GM12878 (cell line): ENCODE measurements at regions not wholly inside any gene's neighbourhood (a gene's known extent, or its start where the extent isn't known, plus 50 kb on each side); places are given as distances from the start of the nearest gene placed in this dataset.

Experiments
- ATAC-seq: fragments of 200-7000 bp; cut with Tn5 transposase; 3 replicates; pipeline ENCODE4 v1.9.1; 2020; ENCODE audit warnings: mild to moderate bottlenecking, moderate library complexity
- BruUV-seq: library from RNA; stranded (reverse); fragments of 400-500 nt; replicated peaks from 2 replicates; lab custom pipeline; 2021; lab: Mats Ljungman, UMichigan
- CTCF ChIA-PET: fragments of 300-600 bp; sonication (Branson Sonifier 250); formaldehyde crosslinking; extraction: SDS; loops from one replicate; lab custom pipeline; 2021; ENCODE audit warnings: inconsistent platforms; lab: Yijun Ruan, JAX
- POLR2A ChIA-PET: fragments of 350-600 bp; formaldehyde crosslinking; extraction: SDS; loops from one replicate; lab custom pipeline; 2021; ENCODE audit warnings: inconsistent platforms; lab: Charles Lee
- RAD21 ChIA-PET: fragments of 300-600 bp; sonication (Branson Sonifier 250); formaldehyde crosslinking; loops from one replicate; lab custom pipeline; 2023; ENCODE audit warnings: antibody characterized with exemption; ENCODE audit not compliant: unreplicated experiment; lab: Charles Lee
- SMC1A ChIA-PET: fragments of 300-600 bp; sonication (Branson Sonifier 250); formaldehyde crosslinking; loops from one replicate; lab custom pipeline; 2023; ENCODE audit not compliant: unreplicated experiment, uncharacterized antibody; lab: Charles Lee
- DNase-seq: peaks from one replicate; pipeline ENCODE4 v3.0.0-alpha.2; 2011; ENCODE audit warnings: low read depth, low spot score
- FAIRE-seq: peaks from 3 replicates; lab custom pipeline; 2011; peaks lifted over from hg19 to GRCh38; lab: Jason Lieb, UNC
- H2AFZ ChIP-seq: 2 replicates; pipeline ENCODE4 v1.6.0; 2011; ENCODE audit warnings: low read depth, low read length, control low read depth; ENCODE audit not compliant: control insufficient read depth
- H3K27ac ChIP-seq: 2 replicates; pipeline ENCODE4 v1.5.1; 2011; ENCODE audit warnings: control low read depth; ENCODE audit not compliant: control insufficient read depth, insufficient read depth
- H3K27me3 ChIP-seq, 2 experiments: replicated peaks in 1 of 2; 2 replicates each; pipeline versions ENCODE4 v1.6.0 to v1.6.1; 2011; ENCODE audit warnings: low read length in 1 of 2; ENCODE audit not compliant: control insufficient read depth in 2 of 2, insufficient read depth in 2 of 2
- H3K36me3 ChIP-seq, 2 experiments: 2 replicates each; pipeline ENCODE4 v1.5.1; 2011; ENCODE audit warnings: low read length in 1 of 2; ENCODE audit not compliant: control insufficient read depth in 2 of 2, insufficient read depth in 2 of 2
- H3K4me1 ChIP-seq: 2 replicates; pipeline ENCODE4 v1.6.1; 2011; ENCODE audit warnings: mild to moderate bottlenecking, low read length, moderate library complexity, mixed read lengths; ENCODE audit not compliant: control insufficient read depth, insufficient read depth
- H3K4me2 ChIP-seq: 2 replicates; pipeline ENCODE4 v1.6.0; 2011; ENCODE audit warnings: control low read depth; ENCODE audit not compliant: control insufficient read depth, insufficient read depth
- H3K4me3 ChIP-seq: fragments of 200-600 bp; sonication (generic); 2 replicates; pipeline ENCODE4 v1.5.1; 2016
- H3K79me2 ChIP-seq: 2 replicates; pipeline ENCODE4 v1.6.0; 2011; ENCODE audit warnings: low read length; ENCODE audit not compliant: control insufficient read depth, insufficient read depth
- H3K9ac ChIP-seq: 2 replicates; pipeline ENCODE4 v1.8.0; 2011; ENCODE audit warnings: low read length, control low read depth, mixed read lengths; ENCODE audit not compliant: control insufficient read depth, insufficient read depth
- H3K9me3 ChIP-seq: replicated peaks from 3 replicates; pipeline ENCODE4 v1.5.1; 2011; ENCODE audit warnings: mild to moderate bottlenecking, low read length; ENCODE audit not compliant: control insufficient read depth, insufficient read depth
- H4K20me1 ChIP-seq: 2 replicates; pipeline ENCODE4 v1.6.0; 2011; ENCODE audit not compliant: control insufficient read depth, insufficient read depth
- ASH2L ChIP-seq: fragments of 300-600, 200-600 bp; sonication (generic); IDR thresholded peaks from 2 replicates; pipeline ENCODE4 v1.6.1; 2017; ENCODE audit warnings: low read depth, mild to moderate bottlenecking, borderline replicate concordance
- BCL11A ChIP-seq: IDR thresholded peaks from 2 replicates; pipeline ENCODE4 v1.6.1; 2011; ENCODE audit warnings: low read depth, low read length
- CEBPB ChIP-seq, 2 experiments: fragments of 150-350 bp in 1 of 2; IDR thresholded peaks; 2 replicates each; pipeline ENCODE4 v1.6.1; 2012 to 2014; ENCODE audit warnings: low read depth in 2 of 2, low read length in 2 of 2, borderline replicate concordance in 1 of 2, inconsistent platforms in 1 of 2
- CHD2 ChIP-seq: IDR thresholded peaks from 2 replicates; pipeline ENCODE4 v1.6.1; 2011; ENCODE audit warnings: low read depth, low read length, improper control_type of control experiment, borderline replicate concordance
- CREB1 ChIP-seq: IDR thresholded peaks from 2 replicates; pipeline ENCODE4 v1.6.1; 2012; ENCODE audit warnings: low read depth, mild to moderate bottlenecking, inconsistent platforms
- HDAC2 ChIP-seq: fragments of 200-600 bp; sonication (generic); IDR thresholded peaks from 2 replicates; pipeline ENCODE4 v1.6.1; 2017
- IRF3 ChIP-seq: fragments of 450-650 bp; IDR thresholded peaks from 2 replicates; pipeline ENCODE4 v1.6.1; 2014; ENCODE audit warnings: mild to moderate bottlenecking
- KDM1A ChIP-seq: fragments of 200-600 bp; sonication (generic); IDR thresholded peaks from 2 replicates; pipeline ENCODE4 v1.6.1; 2016; ENCODE audit warnings: borderline replicate concordance
- MYC ChIP-seq: IDR thresholded peaks from 2 replicates; pipeline ENCODE4 v1.6.1; 2011; ENCODE audit warnings: mild to moderate bottlenecking, low read length, moderate library complexity, inconsistent platforms; ENCODE audit not compliant: insufficient read depth, insufficient replicate concordance, insufficient read length, severe bottlenecking
- NR2C2 ChIP-seq: IDR thresholded peaks from 2 replicates; pipeline ENCODE4 v1.6.1; 2011; ENCODE audit warnings: borderline replicate concordance, low read depth; ENCODE audit not compliant: control insufficient read depth, insufficient read length
- RBBP5 ChIP-seq: fragments of 200-600 bp; sonication (generic); conservative IDR thresholded peaks from 2 replicates; pipeline ENCODE4 v1.6.1; 2016
- RFX5 ChIP-seq: IDR thresholded peaks from 2 replicates; pipeline ENCODE4 v1.6.1; 2011; ENCODE audit warnings: low read depth, low read length, improper control_type of control experiment
- SMAD5 ChIP-seq: IDR thresholded peaks from 2 replicates; pipeline ENCODE4 v1.6.1; 2016; ENCODE audit warnings: antibody characterized with exemption, low read depth
- WGBS: methylation state at CpG from one replicate; pipeline ENCODE4 v1.1.6; 2016; ENCODE audit warnings: low lambda C conversion rate; ENCODE audit not compliant: insufficient replicate concordance, insufficient coverage; ENCODE audit errors: missing lambda C conversion rate; 5-methylcytosine and 5-hydroxymethylcytosine counted together
- in situ Hi-C: fragments of 300-500 bp; cut with MboI; formaldehyde crosslinking; loops from 9 replicates; pipeline ENCODE4 v1.14.3; 2018; ENCODE audit warnings: mixed read lengths
- intact Hi-C: fragments of 100-400 bp; cut with micrococcal nuclease; formaldehyde crosslinking; loops from one replicate; pipeline ENCODE4 v1.14.2; 2022; ENCODE audit not compliant: unreplicated experiment
- TF ChIP-seq, protein P1 (sequence below): IDR thresholded peaks from 2 replicates; pipeline ENCODE4 v1.6.1; 2011; ENCODE audit warnings: low read depth, low read length, improper control_type of control experiment, borderline replicate concordance
- TF ChIP-seq, protein P2 (sequence below): IDR thresholded peaks from 2 replicates; pipeline ENCODE4 v1.6.1; 2012; ENCODE audit warnings: low read length, inconsistent platforms
- TF ChIP-seq, protein P3 (sequence below), 3 experiments: IDR thresholded peaks in 2 of 3; conservative IDR thresholded peaks in 1 of 3; 2 replicates each; pipeline ENCODE4 v1.5.1; 2011; ENCODE audit warnings: low read depth in 3 of 3, low read length in 3 of 3, mild to moderate bottlenecking in 3 of 3, control low read depth in 2 of 3, moderate library complexity in 2 of 3, inconsistent platforms in 1 of 3, mixed read lengths in 1 of 3; ENCODE audit not compliant: control insufficient read depth in 2 of 3, insufficient read depth in 1 of 3; ENCODE audit errors: extremely low read depth in 1 of 3

GRCh38 chr3:70729845-70730244 lies 417.4 kb upstream of the MDFIC2 start:
- no peaks in the 10 kb centered on the region for H3K36me3 ChIP-seq
- H4K20me1 ChIP-seq, result no peaks in the 10 kb centered on the region
- H3K9me3 ChIP-seq, result no peaks in the 10 kb centered on the region
- WGBS, result 25% methylated on average over 3 of the region's 3 CpGs
- no peaks in the 10 kb centered on the region for H3K79me2 ChIP-seq
- ChIA-PET SMC1A (no interaction called here), CTCF (no interaction called here), RAD21 (no interaction called here), POLR2A (no interaction called here)
- TF ChIP-seq IRF3 (no peak), SMAD5 (no peak), MYC (no peak), CREB1 (no peak), NR2C2 (no peak), BCL11A (no peak), HDAC2 (no peak), RBBP5 (no peak), KDM1A (no peak), RFX5 (no peak), CHD2 (no peak), ASH2L (no peak), CEBPB (IDR thresholded peaks at IDR 0.05; ENCODE audit: borderline replicate concordance in 1 of 2, low read depth in 2 of 2, low read length in 2 of 2) (no peak)
- TF ChIP-seq, protein P1, sequence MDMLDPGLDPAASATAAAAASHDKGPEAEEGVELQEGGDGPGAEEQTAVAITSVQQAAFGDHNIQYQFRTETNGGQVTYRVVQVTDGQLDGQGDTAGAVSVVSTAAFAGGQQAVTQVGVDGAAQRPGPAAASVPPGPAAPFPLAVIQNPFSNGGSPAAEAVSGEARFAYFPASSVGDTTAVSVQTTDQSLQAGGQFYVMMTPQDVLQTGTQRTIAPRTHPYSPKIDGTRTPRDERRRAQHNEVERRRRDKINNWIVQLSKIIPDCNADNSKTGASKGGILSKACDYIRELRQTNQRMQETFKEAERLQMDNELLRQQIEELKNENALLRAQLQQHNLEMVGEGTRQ, result no peak
- TF ChIP-seq, protein P2, sequence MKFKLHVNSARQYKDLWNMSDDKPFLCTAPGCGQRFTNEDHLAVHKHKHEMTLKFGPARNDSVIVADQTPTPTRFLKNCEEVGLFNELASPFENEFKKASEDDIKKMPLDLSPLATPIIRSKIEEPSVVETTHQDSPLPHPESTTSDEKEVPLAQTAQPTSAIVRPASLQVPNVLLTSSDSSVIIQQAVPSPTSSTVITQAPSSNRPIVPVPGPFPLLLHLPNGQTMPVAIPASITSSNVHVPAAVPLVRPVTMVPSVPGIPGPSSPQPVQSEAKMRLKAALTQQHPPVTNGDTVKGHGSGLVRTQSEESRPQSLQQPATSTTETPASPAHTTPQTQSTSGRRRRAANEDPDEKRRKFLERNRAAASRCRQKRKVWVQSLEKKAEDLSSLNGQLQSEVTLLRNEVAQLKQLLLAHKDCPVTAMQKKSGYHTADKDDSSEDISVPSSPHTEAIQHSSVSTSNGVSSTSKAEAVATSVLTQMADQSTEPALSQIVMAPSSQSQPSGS, result no peak
- TF ChIP-seq, protein P3, sequence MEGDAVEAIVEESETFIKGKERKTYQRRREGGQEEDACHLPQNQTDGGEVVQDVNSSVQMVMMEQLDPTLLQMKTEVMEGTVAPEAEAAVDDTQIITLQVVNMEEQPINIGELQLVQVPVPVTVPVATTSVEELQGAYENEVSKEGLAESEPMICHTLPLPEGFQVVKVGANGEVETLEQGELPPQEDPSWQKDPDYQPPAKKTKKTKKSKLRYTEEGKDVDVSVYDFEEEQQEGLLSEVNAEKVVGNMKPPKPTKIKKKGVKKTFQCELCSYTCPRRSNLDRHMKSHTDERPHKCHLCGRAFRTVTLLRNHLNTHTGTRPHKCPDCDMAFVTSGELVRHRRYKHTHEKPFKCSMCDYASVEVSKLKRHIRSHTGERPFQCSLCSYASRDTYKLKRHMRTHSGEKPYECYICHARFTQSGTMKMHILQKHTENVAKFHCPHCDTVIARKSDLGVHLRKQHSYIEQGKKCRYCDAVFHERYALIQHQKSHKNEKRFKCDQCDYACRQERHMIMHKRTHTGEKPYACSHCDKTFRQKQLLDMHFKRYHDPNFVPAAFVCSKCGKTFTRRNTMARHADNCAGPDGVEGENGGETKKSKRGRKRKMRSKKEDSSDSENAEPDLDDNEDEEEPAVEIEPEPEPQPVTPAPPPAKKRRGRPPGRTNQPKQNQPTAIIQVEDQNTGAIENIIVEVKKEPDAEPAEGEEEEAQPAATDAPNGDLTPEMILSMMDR (IDR thresholded peaks at IDR 0.05 in 2 of 3, conservative IDR thresholded peaks at IDR 0.05 in 1 of 3; ENCODE audit: control insufficient read depth in 2 of 3, extremely low read depth in 1 of 3, insufficient read depth in 1 of 3, low read depth in 3 of 3, low read length in 3 of 3), result no peak
- DNase-seq, result no peak
- BruUV-seq, result no TSS peak
- no peaks in the 10 kb centered on the region for H3K4me1 ChIP-seq
- H2AFZ ChIP-seq, result no peak overlapping the region
- H3K4me3 ChIP-seq, result no peak overlapping the region
- no peak for ATAC-seq
- in situ Hi-C loops (no loop called here), intact Hi-C loops (no loop called here)
- FAIRE-seq, result no peak
- no peak overlapping the region for H3K27ac ChIP-seq
- no peaks in the 10 kb centered on the region for H3K27me3 ChIP-seq
- no peak overlapping the region for H3K9ac ChIP-seq
- no peak overlapping the region for H3K4me2 ChIP-seq
